HG03159 (cell line): ENCODE measurements at regions not wholly inside any gene's neighbourhood (a gene's known extent, or its start where the extent isn't known, plus 50 kb on each side); places are given as distances from the start of the nearest gene placed in this dataset.
"Not testable (repeated sequence)": the region's sequence is repeated elsewhere in the genome, so short reads cannot be mapped to it uniquely, and the experiment has no call there.

ENCODE experiments used
- ATAC-seq: cut with Tn5 transposase; IDR thresholded peaks from one replicate; pipeline ENCODE4 v1.9.1; 2021; ENCODE audit warnings: mild to moderate bottlenecking, moderate library complexity; ENCODE audit not compliant: unreplicated experiment

- ATAC-seq: no peak
Observed at GRCh38 chr10:15430969-15431771, 60.1 kb upstream of the FAM171A1 start.

- ATAC-seq: no peak
Observed at GRCh38 chr10:15428681-15429080, 57.6 kb upstream of the FAM171A1 start.

GRCh38 chr10:15427843-15428414 is 56.8 kb upstream of the FAM171A1 start:
- ATAC-seq: no peak

GRCh38 chr10:15426558-15426957 is 55.5 kb upstream of the FAM171A1 start:
- no peak for ATAC-seq

GRCh38 chr10:15426115-15426514 is 55.0 kb upstream of the FAM171A1 start:
- ATAC-seq: no peak

- not testable (repeated sequence) for ATAC-seq
Observed at GRCh38 chr10:15421875-15422274, 50.8 kb upstream of the FAM171A1 start.
